K562 (cell line): ENCODE measurements at regions not wholly inside any gene's neighbourhood (a gene's known extent, or its start where the extent isn't known, plus 50 kb on each side); places are given as distances from the start of the nearest gene placed in this dataset.
A peak's percentile ranks its signal among the peaks of the same experiment; 100 is the strongest.

ENCODE experiments used
- ATAC-seq: fragments of 200-7000 bp; cut with Tn5 transposase; 3 replicates; pipeline ENCODE4 v1.9.1; 2020; ENCODE audit warnings: moderate library complexity
- BruUV-seq: library from RNA; stranded (reverse); fragments of 400-500 nt; replicated peaks from 2 replicates; lab custom pipeline; 2021; lab: Mats Ljungman, UMichigan
- CTCF ChIA-PET: fragments of 300-600 bp; formaldehyde crosslinking; extraction: SDS; loops from one replicate; lab custom pipeline; 2021; ENCODE audit warnings: low intra/inter-chr PET ratio; lab: Yijun Ruan, JAX
- POLR2A ChIA-PET: fragments of 300-600, 350-650 bp; sonication (Branson Sonifier 250); formaldehyde crosslinking; extraction: SDS; loops from one replicate; lab custom pipeline; 2021; ENCODE audit warnings: antibody characterized with exemption, inconsistent platforms; lab: Yijun Ruan, JAX
- DNase-seq, 4 experiments: peaks; one replicate each; pipeline versions ENCODE4 v3.0.0 to v3.0.0-alpha.2; 2011 to 2018; ENCODE audit warnings: low spot score in 3 of 4, mixed read lengths in 3 of 4; ENCODE audit errors: extremely low read depth in 1 of 4
- FAIRE-seq: peaks from 2 replicates; lab custom pipeline; 2011; peaks lifted over from hg19 to GRCh38; lab: Jason Lieb, UNC
- H2AFZ ChIP-seq: 2 replicates; pipeline ENCODE4 v1.6.0; 2011; ENCODE audit warnings: low read depth, low read length, control low read depth, inconsistent platforms
- H3K27ac ChIP-seq: fragments of 200-600 bp; 3 replicates; pipeline ENCODE4 v1.8.0; 2011; ENCODE audit warnings: low read depth, mild to moderate bottlenecking, control low read depth, inconsistent platforms, low read length, moderate library complexity, mixed read lengths; ENCODE audit errors: extremely low read depth
- H3K27me3 ChIP-seq, 2 experiments: fragments of 300-600 bp in 1 of 2; 2 replicates in 1 of 2; 3 replicates in 1 of 2; pipeline versions ENCODE4 v1.6.0 to v1.8.0; 2011; ENCODE audit warnings: inconsistent platforms in 2 of 2, low read length in 2 of 2, mild to moderate bottlenecking in 1 of 2, mixed read lengths in 1 of 2, moderate library complexity in 1 of 2; ENCODE audit not compliant: control insufficient read depth in 2 of 2, insufficient read depth in 2 of 2
- H3K36me3 ChIP-seq: fragments of 300-600 bp; 3 replicates; pipeline ENCODE4 v1.8.0; 2011; ENCODE audit warnings: mild to moderate bottlenecking, low read length, inconsistent platforms; ENCODE audit not compliant: control insufficient read depth, insufficient read depth
- H3K4me1 ChIP-seq, 2 experiments: fragments of 200-600 bp in 1 of 2; replicated peaks in 1 of 2; 2 replicates in 1 of 2; 3 replicates in 1 of 2; pipeline versions ENCODE4 v1.5.1 to v1.8.0; 2011; ENCODE audit warnings: inconsistent platforms in 2 of 2, low read length in 2 of 2, mild to moderate bottlenecking in 1 of 2, mixed read lengths in 1 of 2, moderate library complexity in 1 of 2; ENCODE audit not compliant: control insufficient read depth in 2 of 2, insufficient read depth in 2 of 2
- H3K4me2 ChIP-seq: 2 replicates; pipeline ENCODE4 v1.6.1; 2011; ENCODE audit warnings: low read length, control low read depth, inconsistent platforms, mixed read lengths; ENCODE audit not compliant: insufficient read depth
- H3K4me3 ChIP-seq: fragments of 200-600 bp; sonication (generic), shearing (Covaris generic); 2 replicates; pipeline ENCODE4 v1.5.1; 2016; ENCODE audit warnings: control low read depth, inconsistent platforms
- H3K79me2 ChIP-seq: fragments of 200-600 bp; 3 replicates; pipeline ENCODE4 v1.8.0; 2011; ENCODE audit warnings: low read length, inconsistent platforms; ENCODE audit not compliant: control insufficient read depth, insufficient read depth
- H3K9ac ChIP-seq, 2 experiments: 2 replicates each; pipeline versions ENCODE4 v1.6.0 to v1.6.1; 2011; ENCODE audit warnings: low read depth in 2 of 2, low read length in 2 of 2, control low read depth in 1 of 2, inconsistent platforms in 1 of 2, mild to moderate bottlenecking in 1 of 2, mixed read lengths in 1 of 2; ENCODE audit not compliant: insufficient read depth in 1 of 2
- H3K9me1 ChIP-seq: one replicate; pipeline ENCODE4 v1.6.0; 2011; ENCODE audit warnings: inconsistent platforms, mild to moderate bottlenecking, low read length, moderate library complexity; ENCODE audit not compliant: control insufficient read depth, insufficient read depth
- H3K9me3 ChIP-seq: replicated peaks from 2 replicates; pipeline ENCODE4 v1.5.1; 2011; ENCODE audit warnings: low read depth, low read length, inconsistent platforms; ENCODE audit not compliant: control insufficient read depth, insufficient read depth
- H4K20me1 ChIP-seq: replicated peaks from 2 replicates; pipeline ENCODE4 v1.6.1; 2011; ENCODE audit warnings: low read length, inconsistent platforms, mixed read lengths; ENCODE audit not compliant: control insufficient read depth, insufficient read depth
- BCOR ChIP-seq: fragments of 450-650 bp; IDR thresholded peaks from 2 replicates; pipeline ENCODE4 v1.6.1; 2016
- CHD4 ChIP-seq: fragments of 200-600 bp; sonication (generic); IDR thresholded peaks from 3 replicates; pipeline ENCODE4 v1.6.1; 2012; ENCODE audit warnings: low read depth, mild to moderate bottlenecking, mixed read lengths, low read length, inconsistent platforms; ENCODE audit not compliant: insufficient read depth, insufficient replicate concordance, poor library complexity, severe bottlenecking
- DDX20 ChIP-seq: fragments of 450-650 bp; IDR thresholded peaks from 2 replicates; pipeline ENCODE4 v1.6.1; 2016; ENCODE audit warnings: missing genetic modification characterization, low read depth, mild to moderate bottlenecking, missing compliant biosample characterization, moderate library complexity
- EGR1 ChIP-seq: fragments of 450-650 bp; conservative IDR thresholded peaks from 2 replicates; pipeline ENCODE4 v1.6.1; 2017; ENCODE audit warnings: mild to moderate bottlenecking
- FOXP1 ChIP-seq: sonication (generic); formaldehyde crosslinking; IDR thresholded peaks from 2 replicates; pipeline ENCODE4 v1.8.0; 2022; ENCODE audit warnings: mild to moderate bottlenecking, missing genetic modification reagents
- KAT2B ChIP-seq: IDR thresholded peaks from one replicate; pipeline ENCODE4 v1.6.1; 2012; ENCODE audit warnings: low read depth, mild to moderate bottlenecking, control low read depth, inconsistent platforms, low read length, moderate library complexity
- KDM2B ChIP-seq: fragments of 250-450 bp; sonication (Bioruptor Pico); IDR thresholded peaks from 2 replicates; pipeline ENCODE4 v1.8.0; 2021; ENCODE audit warnings: mild to moderate bottlenecking, moderate library complexity
- KLF1 ChIP-seq: fragments of 450-650 bp; IDR thresholded peaks from 2 replicates; pipeline ENCODE4 v1.6.1; 2016; ENCODE audit warnings: missing genetic modification characterization, missing compliant biosample characterization
- MTA1 ChIP-seq: fragments of 450-650 bp; IDR thresholded peaks from 2 replicates; pipeline ENCODE4 v1.6.1; 2017; ENCODE audit warnings: borderline replicate concordance
- NEUROD1 ChIP-seq: fragments of 150-350 bp; IDR thresholded peaks from 2 replicates; pipeline ENCODE4 v1.6.1; 2014; ENCODE audit warnings: borderline replicate concordance, low read length, low read depth; ENCODE audit not compliant: partially characterized antibody
- RCOR1 ChIP-seq, 2 experiments: IDR thresholded peaks; 2 replicates each; pipeline ENCODE4 v1.6.1; 2012; ENCODE audit warnings: low read depth in 2 of 2, low read length in 2 of 2, borderline replicate concordance in 1 of 2, improper control_type of control experiment in 1 of 2
- RHOXF2B ChIP-seq: fragments of 250-450 bp; sonication (Bioruptor Pico); conservative IDR thresholded peaks from 2 replicates; pipeline ENCODE4 v1.5.1; 2021
- TFAM ChIP-seq: fragments of 250-450 bp; sonication (Bioruptor Pico); conservative IDR thresholded peaks from 2 replicates; pipeline ENCODE4 v1.5.0; 2021; ENCODE audit warnings: mild to moderate bottlenecking, moderate library complexity
- ZBTB8A ChIP-seq: fragments of 450-650 bp; IDR thresholded peaks from 2 replicates; pipeline ENCODE4 v1.6.1; 2018; ENCODE audit warnings: mild to moderate bottlenecking, moderate library complexity; ENCODE audit not compliant: partially characterized antibody
- ZEB2 ChIP-seq: fragments of 450-650 bp; IDR thresholded peaks from 2 replicates; pipeline ENCODE4 v1.6.1; 2016
- ZNF12 ChIP-seq: sonication (generic); formaldehyde crosslinking; IDR thresholded peaks from 2 replicates; pipeline ENCODE4 v1.4.0; 2020; ENCODE audit warnings: mild to moderate bottlenecking, missing genetic modification reagents
- ZNF431 ChIP-seq: sonication (generic); formaldehyde crosslinking; IDR thresholded peaks from 2 replicates; pipeline ENCODE4 v1.8.0; 2022; ENCODE audit warnings: mild to moderate bottlenecking, missing genetic modification reagents
- ZNF583 ChIP-seq: fragments of 250-450 bp; sonication (Bioruptor Pico); IDR thresholded peaks from 2 replicates; pipeline ENCODE4 v1.4.0; 2020
- WGBS: fragments of 100-300 bp; shearing (Covaris generic); methylation state at CpG from one replicate; pipeline ENCODE4 v1.1.6; 2016; ENCODE audit warnings: low coverage, mixed read lengths; ENCODE audit not compliant: insufficient coverage; ENCODE audit errors: missing lambda C conversion rate; 5-methylcytosine and 5-hydroxymethylcytosine counted together
- in situ Hi-C: fragments of 300-500 bp; cut with MboI; formaldehyde crosslinking; loops from 4 replicates; pipeline ENCODE4 v1.15.0; 2018; ENCODE audit warnings: inconsistent platforms, mixed read lengths
- intact Hi-C: fragments of 100-400 bp; cut with micrococcal nuclease; formaldehyde crosslinking; loops from 2 replicates; pipeline ENCODE4 v1.14.2; 2022
- TF ChIP-seq, protein P1 (sequence below): fragments of 450-650 bp; IDR thresholded peaks from 2 replicates; pipeline ENCODE4 v1.6.1; 2016

DNA sequence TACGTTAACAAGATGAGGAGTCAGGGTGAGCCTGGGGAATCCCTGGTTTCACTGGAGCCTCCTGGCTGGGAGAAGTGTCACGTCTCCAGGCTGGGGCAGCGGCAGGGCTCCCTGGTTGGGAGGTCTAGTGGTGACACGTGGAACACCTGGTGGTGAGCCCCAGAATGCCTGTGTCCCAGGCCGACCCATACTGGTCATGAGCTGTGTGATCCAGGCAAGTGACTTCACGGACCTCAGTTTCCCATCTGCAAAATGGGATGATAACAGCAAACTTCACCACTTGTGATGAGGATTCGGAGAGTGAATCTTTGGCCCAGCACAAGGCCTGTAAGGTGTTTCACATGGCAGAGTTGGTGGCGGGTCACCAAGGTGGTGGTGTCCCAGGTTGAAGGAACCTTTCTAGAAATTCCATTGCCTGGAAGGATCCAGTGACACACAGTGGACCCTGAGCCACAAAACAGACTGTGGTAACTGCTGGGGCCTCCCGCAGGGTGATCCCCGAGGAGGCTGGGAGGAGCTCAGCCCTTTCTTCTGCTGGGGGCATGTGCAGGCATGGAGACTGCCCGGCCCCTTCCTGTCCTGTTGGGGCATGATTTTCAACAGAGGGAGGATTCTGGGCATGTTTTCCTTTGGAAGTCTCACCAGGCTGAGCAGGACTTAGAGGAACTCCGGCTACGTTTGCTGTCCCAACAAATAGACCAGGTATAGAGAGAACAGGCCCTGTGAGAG lies 153.9 kb upstream of the IER5L start (continued):
- no peak for TF ChIP-seq ZNF583 (CRISPR knock-in tag)
- no peak for TF ChIP-seq RCOR1 (IDR thresholded peaks at IDR 0.05; ENCODE audit: borderline replicate concordance in 1 of 2, low read depth in 2 of 2, low read length in 2 of 2)
- TF ChIP-seq CHD4: peak; percentile 62
- TF ChIP-seq BCOR: peak; percentile 87
- no peak for TF ChIP-seq ZNF431 (CRISPR knock-in tag)
- no peak for TF ChIP-seq EGR1

DNA sequence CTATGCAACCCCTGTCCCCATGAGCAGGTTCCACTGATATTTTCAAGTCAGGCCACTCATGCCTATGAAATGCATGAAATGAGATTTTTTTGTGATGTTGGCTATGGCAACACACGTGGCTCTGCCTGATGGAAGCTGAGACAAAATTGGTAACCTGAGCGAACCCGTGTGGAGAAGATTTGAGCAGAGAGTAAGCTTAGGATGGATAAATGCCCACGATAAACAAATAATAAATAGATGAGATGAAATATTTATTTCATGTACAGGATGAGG lies 153.4 kb upstream of the IER5L start:
- Histone ChIP-seq H3K9me1 (no peaks in the 10 kb centered on the region), H3K27me3 (no peaks in the 10 kb centered on the region), H3K4me1 (peaks cover 14 to 19% of the 10 kb centered on the region in 2 experiments), H3K4me3 (no peak overlapping the region), H3K4me2 (no peak overlapping the region), H3K79me2 (no peaks in the 10 kb centered on the region), H3K9ac (no peak overlapping the region), H3K36me3 (no peaks in the 10 kb centered on the region), H3K27ac (no peak overlapping the region), H2AFZ (no peak overlapping the region), H4K20me1 (no peaks in the 10 kb centered on the region), H3K9me3 (0 out of 2 replicates have a peak, but pooled peaks cover 10% of the 10 kb centered on the region)
- FAIRE-seq (no peak), ATAC-seq (no peak), DNase-seq (no peak)
- TF ChIP-seq KAT2B: no peak
- TF ChIP-seq ZNF12 (CRISPR knock-in tag): no peak
- no peak for TF ChIP-seq ZEB2
- TF ChIP-seq TFAM (CRISPR knock-in tag): no peak
- no peak for TF ChIP-seq ZBTB8A
- TF ChIP-seq MTA1: no peak
- TF ChIP-seq KLF1 (tag): no peak
- no peak for TF ChIP-seq RHOXF2B (CRISPR knock-in tag)
- TF ChIP-seq NEUROD1: no peak
- TF ChIP-seq FOXP1 (CRISPR knock-in tag): no peak
- no peak for TF ChIP-seq DDX20 (tag)
- TF ChIP-seq, protein P1, sequence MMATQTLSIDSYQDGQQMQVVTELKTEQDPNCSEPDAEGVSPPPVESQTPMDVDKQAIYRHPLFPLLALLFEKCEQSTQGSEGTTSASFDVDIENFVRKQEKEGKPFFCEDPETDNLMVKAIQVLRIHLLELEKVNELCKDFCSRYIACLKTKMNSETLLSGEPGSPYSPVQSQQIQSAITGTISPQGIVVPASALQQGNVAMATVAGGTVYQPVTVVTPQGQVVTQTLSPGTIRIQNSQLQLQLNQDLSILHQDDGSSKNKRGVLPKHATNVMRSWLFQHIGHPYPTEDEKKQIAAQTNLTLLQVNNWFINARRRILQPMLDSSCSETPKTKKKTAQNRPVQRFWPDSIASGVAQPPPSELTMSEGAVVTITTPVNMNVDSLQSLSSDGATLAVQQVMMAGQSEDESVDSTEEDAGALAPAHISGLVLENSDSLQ: no peak
- TF ChIP-seq KDM2B (CRISPR knock-in tag): no peak
- ChIA-PET CTCF (no interaction called here), POLR2A (no interaction called here)
- BruUV-seq: no TSS peak
- intact Hi-C loops: loop anchor here (5.0 kb wide), 1 partner anchor 154 kb away; the partner anchor contains the start of gene IER5L
- in situ Hi-C loops: loop anchor here (25.0 kb wide), 1 partner anchor 281 kb away; the partner anchor contains the start of gene C9orf50
- 80% methylated on average over 4 of the region's 4 CpGs for WGBS
